A549 (cell line): ENCODE measurements at regions not wholly inside any gene's neighbourhood (a gene's known extent, or its start where the extent isn't known, plus 50 kb on each side); places are given as distances from the start of the nearest gene placed in this dataset.

Experiments
- CHD2 ChIP-seq: fragments of 150-350 bp; IDR thresholded peaks from 2 replicates; pipeline ENCODE4 v1.6.1; 2014; ENCODE audit warnings: low read length; ENCODE audit not compliant: partially characterized antibody
- CTCF ChIP-seq: fragments of >200 bp; sonication (Bioruptor Twin); formaldehyde crosslinking; IDR thresholded peaks from 3 replicates; pipeline ENCODE4 v1.5.1; 2016
- E2F6 ChIP-seq: IDR thresholded peaks from 2 replicates; pipeline ENCODE4 v1.6.1; 2012; ENCODE audit warnings: low read depth, borderline replicate concordance
- EP300 ChIP-seq, 2 experiments: fragments of >200 bp; sonication (Bioruptor Twin); formaldehyde crosslinking; IDR thresholded peaks; 2 replicates in 1 of 2; 3 replicates in 1 of 2; pipeline ENCODE4 v1.6.1; 2016 to 2017
- JUN ChIP-seq, 2 experiments: fragments of >200 bp; sonication (Bioruptor Twin); formaldehyde crosslinking; IDR thresholded peaks; 2 replicates in 1 of 2; 3 replicates in 1 of 2; pipeline ENCODE4 v1.6.1; 2016 to 2017
- MAZ ChIP-seq: fragments of 150-350 bp; IDR thresholded peaks from 2 replicates; pipeline ENCODE4 v1.6.1; 2014; ENCODE audit warnings: antibody characterized with exemption, low read depth, low read length, borderline replicate concordance
- MYC ChIP-seq: IDR thresholded peaks from 2 replicates; pipeline ENCODE4 v1.6.1; 2012; ENCODE audit warnings: mild to moderate bottlenecking, inconsistent platforms, low read length, improper control_type of control experiment, borderline replicate concordance
- POLR2A ChIP-seq: IDR thresholded peaks from 2 replicates; pipeline ENCODE4 v1.6.1; 2012; ENCODE audit warnings: mild to moderate bottlenecking, low read length
- RAD21 ChIP-seq, 2 experiments: fragments of >200 bp in 1 of 2; sonication (Bioruptor Twin) in 1 of 2; formaldehyde crosslinking in 1 of 2; IDR thresholded peaks in 1 of 2; conservative IDR thresholded peaks in 1 of 2; 2 replicates in 1 of 2; 3 replicates in 1 of 2; pipeline ENCODE4 v1.6.1; 2012 to 2018; ENCODE audit warnings: inconsistent platforms in 1 of 2
- RFX5 ChIP-seq: fragments of 450-650 bp; IDR thresholded peaks from 2 replicates; pipeline ENCODE4 v1.7.1; 2014; ENCODE audit warnings: antibody characterized with exemption, mild to moderate bottlenecking, moderate library complexity
- SREBF2 ChIP-seq: fragments of 450-650 bp; IDR thresholded peaks from 2 replicates; pipeline ENCODE4 v1.6.1; 2014; ENCODE audit warnings: mild to moderate bottlenecking, moderate library complexity
- ZNF302 ChIP-seq: fragments of 250-450 bp; sonication (Bioruptor Pico); IDR thresholded peaks from 2 replicates; pipeline ENCODE4 v1.9.0; 2021; ENCODE audit warnings: inconsistent platforms, mild to moderate bottlenecking, moderate library complexity

- TF ChIP-seq MAZ: no peak
- no peak for TF ChIP-seq CTCF
- TF ChIP-seq JUN (IDR thresholded peaks at IDR 0.05): no peak
- no peak for TF ChIP-seq RFX5
- no peak for TF ChIP-seq MYC
- no peak for TF ChIP-seq E2F6
- TF ChIP-seq RAD21 (conservative IDR thresholded peaks at IDR 0.05 in 1 of 2, IDR thresholded peaks at IDR 0.05 in 1 of 2): no peak
- TF ChIP-seq EP300 (IDR thresholded peaks at IDR 0.05): no peak
- TF ChIP-seq POLR2A: no peak
- TF ChIP-seq ZNF302 (CRISPR knock-in tag): no peak
- TF ChIP-seq CHD2: no peak
- no peak for TF ChIP-seq SREBF2
These were observed 334.1 kb downstream of the ALG10 start for GRCh38 chr12:34356233-34356987.
